SKM-1 (cell line): ENCODE measurements at regions not wholly inside any gene's neighbourhood (a gene's known extent, or its start where the extent isn't known, plus 50 kb on each side); places are given as distances from the start of the nearest gene placed in this dataset.

Experiments
- DNase-seq: peaks from one replicate; lab custom pipeline; 2025; ENCODE audit not compliant: unreplicated experiment; lab: John Stamatoyannopoulos, UW

DNA sequence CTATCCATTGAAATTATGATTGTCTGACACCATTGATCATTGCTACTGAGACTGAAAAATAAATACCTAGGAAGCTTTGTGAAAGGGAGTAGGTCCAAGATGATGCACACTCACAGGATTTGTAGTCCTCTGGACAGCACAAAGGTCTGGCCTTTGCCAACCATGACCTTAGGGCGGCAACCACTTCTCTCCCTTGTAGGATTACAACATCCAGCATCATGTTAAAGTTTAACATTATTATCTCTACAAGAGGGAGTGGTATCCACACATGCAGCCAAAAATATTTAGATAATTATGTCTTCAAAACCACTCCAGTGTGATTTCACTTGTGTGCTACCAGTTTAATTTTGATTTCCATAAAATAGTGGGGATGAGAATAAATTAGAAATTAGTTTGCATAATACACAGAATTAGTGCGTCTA, 51.1 kb upstream of the NHSL1 start:
- no peak for DNase-seq

DNA sequence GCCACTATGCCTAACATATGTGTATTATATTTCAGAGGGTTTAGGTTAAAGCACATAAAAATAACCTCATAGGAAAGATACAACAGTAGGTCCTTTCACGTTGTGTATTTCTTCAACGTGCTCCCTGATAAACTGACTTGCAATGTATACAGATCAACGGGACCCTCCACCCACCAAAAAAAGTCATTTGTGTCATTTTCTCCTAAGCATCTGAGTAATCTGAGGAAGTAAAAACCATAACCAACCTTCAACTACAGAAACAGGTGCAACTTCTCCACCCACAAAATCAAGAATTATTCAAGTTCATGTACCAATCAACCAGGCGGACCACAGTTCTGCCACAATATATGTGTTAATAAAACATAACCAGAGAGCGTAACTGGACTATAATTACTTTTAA, 54.9 kb upstream of the NHSL1 start:
- DNase-seq: no peak

- DNase-seq: no peak
Measured at GRCh38 chr6:138555421-138555988, 56.2 kb upstream of the NHSL1 start.

- no peak for DNase-seq
Measured at GRCh38 chr6:138557147-138557546, 57.9 kb upstream of the NHSL1 start.

DNA sequence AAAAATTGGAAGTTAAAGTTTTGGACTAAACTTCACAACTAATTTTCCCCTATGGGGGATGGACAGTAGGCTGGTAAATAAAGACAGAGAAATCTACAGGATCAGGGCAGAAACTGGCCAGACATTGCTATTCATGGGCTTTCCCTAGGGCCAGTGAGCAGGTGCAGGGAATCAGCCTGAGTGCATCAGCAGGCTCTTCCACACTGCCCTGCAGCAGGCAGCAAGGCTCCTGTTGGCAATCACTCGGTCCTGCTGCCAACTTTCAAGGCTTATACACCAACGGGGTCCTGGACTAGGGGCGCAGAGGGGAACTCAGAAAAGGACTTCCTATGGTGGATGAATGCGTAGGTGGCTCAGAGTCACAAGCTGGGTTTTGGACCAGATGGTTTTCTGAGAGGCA, 59.8 kb upstream of the NHSL1 start:
- no peak for DNase-seq

DNA sequence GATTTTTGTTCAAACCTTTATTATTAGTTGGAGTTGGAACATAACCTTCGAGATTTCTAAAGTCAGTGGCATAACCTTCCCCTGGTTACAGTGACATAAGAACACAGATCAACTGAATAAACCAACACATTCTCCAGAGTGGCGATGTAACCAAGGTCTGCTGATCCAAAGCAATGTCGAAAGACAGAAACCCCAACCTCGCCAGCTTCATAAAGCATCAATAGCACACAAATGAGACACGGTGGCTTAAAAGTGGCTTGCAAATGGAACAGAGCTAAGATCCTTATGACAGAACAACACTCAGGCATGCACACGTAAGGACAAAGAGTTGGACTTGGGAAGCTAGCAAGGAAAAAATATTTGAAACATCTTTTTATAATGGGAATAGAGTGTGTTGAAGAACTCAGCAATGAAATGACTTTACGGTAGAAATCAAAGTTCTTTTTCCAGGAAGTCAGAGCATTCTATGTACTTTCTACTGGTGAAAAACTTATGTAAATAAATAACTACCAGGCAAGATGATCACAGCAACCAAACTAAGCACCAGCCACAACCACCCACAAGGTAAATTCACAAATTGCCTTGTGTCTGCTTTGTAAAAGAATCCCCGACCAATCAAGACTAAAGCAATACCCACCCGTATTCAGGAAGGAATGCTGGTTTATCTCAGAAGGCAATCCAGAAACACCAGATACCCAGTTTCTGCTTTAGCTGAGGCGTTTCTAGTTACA, 61.0 kb upstream of the NHSL1 start:
- no peak for DNase-seq

- no peak for DNase-seq
Measured at GRCh38 chr6:138562691-138563090, 63.4 kb upstream of the NHSL1 start.

- no peak for DNase-seq
Measured at GRCh38 chr6:138563231-138563630, 63.9 kb upstream of the NHSL1 start.

GRCh38 chr6:138563650-138564049, 64.4 kb upstream of the NHSL1 start:
- DNase-seq: no peak

DNA sequence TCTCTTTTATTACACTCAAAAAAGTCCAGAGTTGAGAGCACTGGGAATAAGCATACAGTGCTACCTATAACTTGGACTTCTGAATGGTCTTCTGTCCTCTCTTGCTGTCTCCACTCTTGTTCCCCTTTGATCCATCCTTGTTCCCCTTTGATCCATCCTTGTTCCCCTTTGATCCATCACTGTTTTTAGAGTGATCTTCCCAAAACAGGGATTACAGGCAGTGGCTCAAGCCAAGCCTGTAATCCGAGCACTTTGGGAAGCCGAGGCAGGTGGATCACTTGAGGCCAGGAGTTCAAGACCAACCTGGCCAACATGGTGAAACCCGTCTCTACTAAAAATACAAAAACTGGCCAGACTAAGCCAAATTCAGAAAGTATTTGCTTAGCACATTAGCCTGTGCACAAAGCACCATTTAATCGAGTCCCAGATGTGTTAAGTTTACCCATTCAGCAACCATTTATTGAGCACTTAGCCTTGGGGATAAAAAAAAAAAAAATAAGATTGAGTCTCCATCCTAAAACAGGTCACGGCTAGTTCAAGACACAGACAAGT, 65.0 kb upstream of the NHSL1 start:
- DNase-seq: no peak

DNA sequence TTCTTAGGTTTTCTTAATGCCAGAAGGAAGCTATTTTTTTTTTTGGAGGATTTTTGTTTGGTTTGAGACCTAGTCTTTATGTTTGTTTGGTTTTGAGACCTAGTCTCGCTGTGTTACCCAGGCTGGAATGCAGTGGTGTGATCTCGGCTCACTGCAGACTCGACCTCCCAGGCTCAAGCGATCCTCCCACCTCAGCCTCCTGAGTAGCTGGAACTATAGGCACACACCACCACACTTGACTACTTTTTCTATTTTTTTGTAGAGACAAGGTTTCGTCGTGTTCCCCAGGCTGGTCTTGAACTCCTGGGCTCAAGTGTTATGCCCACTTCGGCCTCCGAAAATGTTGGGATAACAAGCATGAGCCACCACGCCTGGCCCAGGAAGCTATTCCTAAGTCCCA, 67.8 kb upstream of the NHSL1 start:
- DNase-seq: no peak

DNA sequence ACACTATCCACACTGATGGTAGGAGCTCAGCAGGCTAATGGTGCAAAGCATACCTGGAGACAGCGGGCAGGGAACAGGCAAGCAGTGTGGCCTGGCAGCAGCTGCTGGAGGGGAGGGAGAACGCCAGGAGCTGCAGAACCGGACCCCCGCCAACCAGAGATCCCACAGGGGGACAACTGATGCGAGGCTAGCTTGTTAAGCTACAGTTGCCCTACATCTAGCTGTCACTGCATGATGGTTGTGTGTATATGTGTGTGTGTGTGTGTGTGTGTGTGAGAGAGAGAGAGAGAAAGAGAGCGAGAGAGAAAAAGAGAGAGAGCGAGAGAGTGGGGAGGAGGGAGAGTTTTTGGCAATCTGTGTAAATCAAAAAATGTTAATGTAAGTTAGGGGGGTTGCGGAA, 69.7 kb upstream of the NHSL1 start:
- DNase-seq: no peak

GRCh38 chr6:138569554-138569953, 70.3 kb upstream of the NHSL1 start:
- no peak for DNase-seq

DNA sequence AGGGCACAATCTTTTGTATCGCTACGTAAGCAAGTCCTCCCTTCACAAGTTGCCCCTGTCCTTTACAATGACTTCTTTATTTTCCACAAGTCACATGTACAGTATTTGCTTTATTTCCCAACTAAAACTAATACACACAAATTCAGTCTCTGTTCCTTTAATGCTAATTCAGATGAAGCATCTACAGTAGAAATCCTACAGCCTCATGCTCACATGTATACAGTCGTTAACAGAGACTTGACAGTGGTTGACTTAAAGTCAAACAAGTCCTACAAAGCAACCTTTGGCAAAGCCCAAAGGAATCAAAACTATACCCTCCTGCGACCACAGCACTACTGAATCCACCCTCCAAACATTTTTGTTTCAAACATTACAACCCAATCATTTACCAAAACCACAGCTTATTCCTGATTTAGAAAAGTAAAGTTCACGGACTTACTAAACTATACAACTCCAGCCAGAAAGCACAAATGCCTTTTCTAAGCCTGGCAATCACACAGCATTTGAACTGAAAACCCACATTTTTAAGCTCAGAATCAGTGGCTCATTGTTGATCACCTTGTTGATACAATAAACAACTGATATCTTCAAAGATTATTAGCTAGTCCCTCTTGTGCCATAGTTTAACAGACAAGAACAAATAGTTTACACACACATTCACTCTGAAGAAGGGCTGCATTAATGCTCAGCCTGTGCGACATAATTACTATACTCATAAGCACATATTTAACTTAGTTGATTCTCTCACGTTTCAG, 70.9 kb upstream of the NHSL1 start:
- DNase-seq: no peak

- no peak for DNase-seq
Measured at GRCh38 chr6:138570725-138571029, 71.4 kb upstream of the NHSL1 start.

DNA sequence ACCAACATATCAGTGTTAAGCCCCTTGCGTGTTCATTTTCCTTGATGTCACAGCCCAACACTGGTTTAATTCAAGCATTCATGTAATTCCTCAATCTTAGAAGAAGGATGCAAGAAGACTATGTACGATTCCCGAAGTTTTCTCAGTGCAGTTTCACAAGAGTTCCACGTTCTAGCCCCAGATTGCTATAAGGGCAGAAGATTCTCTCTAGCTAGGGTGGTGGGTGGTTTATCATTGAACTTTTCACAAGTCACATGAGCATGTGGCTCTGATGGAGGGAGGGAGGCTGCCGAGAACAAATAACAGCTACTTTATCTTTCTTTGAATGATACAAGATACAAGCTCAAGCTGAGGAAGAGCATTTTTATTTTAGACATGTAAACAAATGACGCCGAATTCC, 71.9 kb upstream of the NHSL1 start:
- DNase-seq: no peak

DNA sequence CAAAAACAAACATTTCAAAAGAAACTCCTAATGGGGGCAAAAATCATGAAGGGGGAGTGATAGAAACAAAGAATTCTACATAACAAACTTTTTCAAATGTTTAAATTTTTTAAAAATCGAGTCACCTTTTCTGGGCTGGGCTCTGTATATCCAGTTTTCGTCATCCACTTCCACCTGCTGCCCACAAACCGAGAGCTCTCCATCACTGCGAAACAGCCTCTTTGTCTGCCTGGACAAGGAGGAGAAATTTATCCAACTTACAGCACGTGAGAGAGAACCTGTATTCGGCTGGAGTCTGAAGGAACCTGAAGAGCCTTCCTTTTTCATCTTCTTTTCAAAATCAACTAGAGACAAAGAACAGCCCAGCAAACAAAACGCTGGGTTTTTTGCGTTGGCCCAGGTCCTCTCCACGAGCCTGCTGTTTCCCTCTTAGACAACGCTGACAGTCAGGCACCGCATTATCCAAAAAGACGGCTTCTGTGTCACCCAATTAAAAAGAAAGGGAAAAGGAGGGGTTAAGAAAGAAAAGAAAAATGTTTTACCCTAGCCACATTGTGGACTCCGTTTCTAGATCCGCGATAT, 72.4 kb upstream of the NHSL1 start:
- DNase-seq: no peak

DNA sequence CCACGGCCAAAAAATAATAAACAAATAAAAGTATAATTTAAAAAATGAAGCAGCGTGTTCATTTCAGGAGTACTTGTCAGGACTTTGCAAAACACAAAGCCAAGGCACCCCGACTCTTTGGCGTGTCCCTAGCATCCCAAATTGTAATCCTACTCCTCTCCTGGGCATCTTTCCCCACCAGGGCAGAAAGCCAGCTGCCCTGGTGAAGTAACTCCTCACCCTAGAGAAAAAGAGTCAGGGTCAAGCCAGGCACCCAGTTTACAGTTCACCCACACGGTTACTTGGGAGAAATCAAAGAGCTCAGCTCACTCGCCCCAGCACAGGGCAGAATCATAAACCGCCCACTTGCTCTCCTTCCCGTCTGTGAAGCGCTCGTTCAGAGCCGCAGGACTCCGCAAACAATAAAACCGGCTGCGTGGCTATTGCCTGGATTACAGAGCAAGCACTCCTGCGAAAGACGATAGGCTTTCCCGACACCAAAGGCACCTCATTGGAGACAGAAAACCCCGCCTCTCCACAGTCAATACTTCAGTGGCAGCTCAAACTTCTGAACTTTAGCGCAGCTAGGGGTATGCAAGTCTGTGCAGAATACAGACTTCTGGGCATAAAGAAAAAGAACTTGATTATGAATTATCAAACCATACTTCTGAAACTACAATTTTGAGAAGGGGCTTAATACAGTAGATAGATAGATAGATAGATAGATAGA, 73.0 kb upstream of the NHSL1 start:
- DNase-seq: no peak

DNA sequence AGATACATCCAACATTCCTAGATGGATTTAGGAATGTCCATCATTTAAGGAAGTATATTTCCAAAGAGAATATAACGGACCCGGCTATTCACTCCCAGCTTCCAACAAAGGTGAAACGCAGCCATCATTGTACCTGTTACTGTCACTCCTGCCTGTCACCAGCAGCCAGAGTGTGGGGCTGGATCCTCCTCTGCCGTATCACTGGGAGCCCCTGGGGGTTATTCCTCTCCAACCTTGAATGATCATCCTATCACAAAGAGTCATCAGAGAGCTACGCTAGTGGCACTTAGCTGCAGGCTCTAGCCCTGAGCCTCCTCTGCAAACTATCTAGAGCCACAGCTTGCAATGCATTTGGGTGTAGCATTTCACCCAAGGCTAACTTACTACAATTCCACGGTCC, 73.6 kb upstream of the NHSL1 start:
- DNase-seq: no peak

GRCh38 chr6:138575257-138575656, 76.0 kb upstream of the NHSL1 start:
- DNase-seq: no peak

DNA sequence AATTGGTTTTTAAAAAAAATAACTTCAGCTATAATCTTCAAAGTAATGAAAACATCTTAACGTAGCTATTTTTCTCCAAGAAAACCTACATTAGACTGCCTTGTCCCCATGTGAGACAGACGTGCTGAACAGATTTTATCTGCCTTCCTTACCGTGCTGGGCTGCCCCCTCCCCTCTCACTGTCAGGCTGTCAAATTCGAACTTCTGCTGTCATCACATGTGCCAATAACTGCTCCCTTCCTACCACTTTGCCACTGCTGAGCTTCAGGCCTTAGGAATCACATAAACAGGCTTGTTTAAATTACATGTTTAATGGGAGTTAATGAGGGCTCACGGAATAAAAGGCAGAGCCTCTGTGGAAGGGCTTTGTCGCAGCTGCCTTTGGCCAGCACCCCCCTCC, 77.0 kb upstream of the NHSL1 start:
- no peak for DNase-seq
